ENCODE measurements at regions not wholly inside any gene's neighbourhood (a gene's known extent, or its start where the extent isn't known, plus 50 kb on each side); places are given as distances from the start of the nearest gene placed in this dataset.

DNA sequence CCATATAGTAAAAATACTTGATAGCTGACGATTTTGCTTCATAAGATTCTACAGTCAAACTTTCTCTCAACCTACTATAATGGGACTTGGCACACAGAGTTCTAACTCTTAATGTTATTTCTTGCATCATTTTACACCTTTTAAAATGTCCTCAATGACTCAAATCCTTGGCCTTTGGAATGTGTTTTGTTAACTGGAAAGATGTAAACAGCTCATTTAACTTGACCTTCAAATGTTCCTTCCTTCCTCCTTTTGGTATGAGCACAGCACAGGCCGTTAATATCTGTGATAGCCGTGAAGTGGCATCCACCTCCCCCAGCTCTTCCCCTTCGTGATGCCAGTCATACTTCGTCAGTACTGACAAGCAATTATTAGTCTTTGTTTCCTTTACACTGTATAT, 972.0 kb upstream of the CITED2 start:
- peak overlapping the region; percentile 10; the same call in 1 of the 2 replicates for H3K4me3 Mint-ChIP-seq
- peak; percentile 71 for DNase-seq
- TF ChIP-seq CTCF (IDR thresholded peaks at IDR 0.05), result no peak
- H3K9me3 Mint-ChIP-seq, result peaks cover 12% of the 10 kb centered on the region
- peaks cover 69% of the 10 kb centered on the region for H3K4me1 Mint-ChIP-seq (ENCODE audit: low read depth)
- H3K36me3 Mint-ChIP-seq (ENCODE audit: low read depth), result peaks cover 56% of the 10 kb centered on the region
- peak overlapping the region; percentile 92 for H3K27ac Mint-ChIP-seq
- H3K27me3 Mint-ChIP-seq (ENCODE audit: insufficient read depth), result peaks cover under 1% of the 10 kb centered on the region

DNA sequence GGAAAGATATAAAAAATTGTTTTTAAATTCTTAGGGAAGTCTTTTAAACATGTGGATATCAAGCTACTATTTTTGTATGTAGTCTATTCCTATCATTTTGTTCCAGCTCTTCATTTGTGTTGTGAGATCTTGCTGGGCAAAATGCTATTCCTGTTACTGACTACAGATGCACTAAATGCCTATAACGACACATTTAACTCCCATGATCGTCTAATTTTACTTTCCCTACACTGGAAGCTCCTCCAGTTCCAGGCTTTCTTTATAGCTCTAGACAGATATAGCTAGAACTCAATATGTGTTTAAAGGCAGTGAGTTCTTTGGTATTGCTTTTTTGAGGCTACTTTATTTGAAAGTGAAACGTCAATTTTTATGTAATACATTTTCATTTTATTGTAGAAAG, 971.5 kb upstream of the CITED2 start:
- Mint-ChIP-seq H3K27me3 (ENCODE audit: insufficient read depth) (peaks cover 1% of the 10 kb centered on the region; the same call in 1 of the 2 replicates), H3K4me3 (peak overlapping the region; percentile 10; the same call in 1 of the 2 replicates), H3K27ac (peak overlapping the region; percentile 92), H3K36me3 (ENCODE audit: low read depth) (peaks cover 57% of the 10 kb centered on the region), H3K4me1 (ENCODE audit: low read depth) (peaks cover 69% of the 10 kb centered on the region), H3K9me3 (peaks cover 17% of the 10 kb centered on the region)
- no peak for TF ChIP-seq CTCF (IDR thresholded peaks at IDR 0.05)
- no peak for DNase-seq

- peak overlapping the region; percentile 92 for H3K27ac Mint-ChIP-seq
- peaks cover 65% of the 10 kb centered on the region for H3K4me1 Mint-ChIP-seq (ENCODE audit: low read depth)
- peaks cover 31% of the 10 kb centered on the region for H3K9me3 Mint-ChIP-seq
- peak; percentile 61 for DNase-seq
- peak overlapping the region; percentile 16 for H3K4me3 Mint-ChIP-seq
- TF ChIP-seq CTCF (IDR thresholded peaks at IDR 0.05), result no peak
- peaks cover 62% of the 10 kb centered on the region for H3K36me3 Mint-ChIP-seq (ENCODE audit: low read depth)
- peaks cover 1% of the 10 kb centered on the region; the same call in 1 of the 2 replicates for H3K27me3 Mint-ChIP-seq (ENCODE audit: insufficient read depth)
Measured at GRCh38 chr6:140344142-140344913, 969.9 kb upstream of the CITED2 start.

- no peak for TF ChIP-seq CTCF (IDR thresholded peaks at IDR 0.05)
- DNase-seq, result no peak
- Mint-ChIP-seq H3K27me3 (ENCODE audit: insufficient read depth) (peaks cover 1% of the 10 kb centered on the region; the same call in 1 of the 2 replicates), H3K27ac (no peak overlapping the region), H3K9me3 (peaks cover 39% of the 10 kb centered on the region), H3K4me1 (ENCODE audit: low read depth) (peaks cover 59% of the 10 kb centered on the region), H3K4me3 (no peak overlapping the region), H3K36me3 (ENCODE audit: low read depth) (peaks cover 65% of the 10 kb centered on the region)
Measured at GRCh38 chr6:140343128-140343527, 968.7 kb upstream of the CITED2 start.

DNA sequence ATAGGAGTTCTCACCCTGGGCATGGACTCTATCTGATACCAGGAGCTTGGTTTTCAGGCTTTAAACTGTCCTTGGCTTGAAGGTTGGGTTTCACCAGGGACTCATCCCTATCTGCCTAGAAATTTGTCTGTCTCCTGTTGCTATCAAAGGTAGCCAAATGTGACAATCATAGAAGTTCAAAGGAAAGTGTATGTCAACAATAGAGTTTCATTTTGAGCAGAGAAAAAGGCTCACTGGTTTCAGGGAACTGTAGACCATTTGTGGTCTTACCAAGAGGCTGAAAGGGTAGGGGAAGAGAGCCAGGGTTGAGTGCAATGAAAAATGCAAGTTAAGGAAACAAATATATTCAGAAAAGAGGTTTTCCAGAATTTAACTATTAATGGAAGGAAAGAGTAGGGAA, 966.8 kb upstream of the CITED2 start:
- no peak for DNase-seq
- Mint-ChIP-seq H3K4me1 (ENCODE audit: low read depth) (peaks cover 41% of the 10 kb centered on the region), H3K27me3 (ENCODE audit: insufficient read depth) (peaks cover 1% of the 10 kb centered on the region), H3K36me3 (ENCODE audit: low read depth) (peaks cover 78% of the 10 kb centered on the region), H3K27ac (no peak overlapping the region), H3K4me3 (no peak overlapping the region), H3K9me3 (peaks cover 39% of the 10 kb centered on the region)
- TF ChIP-seq CTCF (IDR thresholded peaks at IDR 0.05), result no peak

Data from HFFc6 (cell line).